GM21786 (cell line): ENCODE measurements at regions not wholly inside any gene's neighbourhood (a gene's known extent, or its start where the extent isn't known, plus 50 kb on each side); places are given as distances from the start of the nearest gene placed in this dataset.
"Not testable (repeated sequence)": the region's sequence is repeated elsewhere in the genome, so short reads cannot be mapped to it uniquely, and the experiment has no call there.

ENCODE experiments used
- ATAC-seq: cut with Tn5 transposase; IDR thresholded peaks from one replicate; pipeline ENCODE4 v1.9.1; 2021; ENCODE audit not compliant: unreplicated experiment

DNA sequence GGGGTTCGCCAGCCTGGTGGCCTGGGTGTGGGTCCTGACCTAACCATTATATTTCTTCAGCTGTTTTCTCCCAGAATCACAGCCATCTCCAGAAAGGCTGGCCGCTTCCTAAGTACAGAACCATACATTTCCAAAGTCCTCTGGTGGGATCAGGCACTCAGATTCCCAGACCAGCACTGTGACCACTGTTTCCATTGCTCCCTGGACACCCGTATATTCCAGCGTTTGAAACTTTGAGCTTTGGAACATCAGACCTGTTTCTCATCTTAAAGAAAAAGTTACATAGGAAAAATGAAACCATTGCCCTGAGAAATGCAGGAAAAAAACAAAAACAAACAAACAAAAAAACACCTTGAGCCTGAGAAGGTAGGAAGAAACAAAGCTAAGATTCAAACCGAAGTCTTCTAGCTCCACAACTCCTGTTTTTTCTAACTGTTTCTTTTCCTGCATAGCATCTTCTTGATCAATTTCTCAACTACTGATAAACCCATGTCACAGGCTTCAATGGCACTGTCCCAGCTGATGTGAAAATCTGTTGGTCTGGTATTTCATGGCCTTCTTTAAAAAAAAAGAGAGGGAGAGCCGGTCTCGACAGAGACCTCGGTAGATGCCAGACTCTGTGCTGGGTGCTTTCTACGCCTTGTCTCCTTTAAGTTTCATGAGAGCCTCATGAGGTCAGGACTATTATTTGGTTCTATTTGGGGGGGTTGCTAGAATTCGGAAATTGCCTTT is 221.3 kb downstream of the TOMM20 start:
- ATAC-seq, result no peak

DNA sequence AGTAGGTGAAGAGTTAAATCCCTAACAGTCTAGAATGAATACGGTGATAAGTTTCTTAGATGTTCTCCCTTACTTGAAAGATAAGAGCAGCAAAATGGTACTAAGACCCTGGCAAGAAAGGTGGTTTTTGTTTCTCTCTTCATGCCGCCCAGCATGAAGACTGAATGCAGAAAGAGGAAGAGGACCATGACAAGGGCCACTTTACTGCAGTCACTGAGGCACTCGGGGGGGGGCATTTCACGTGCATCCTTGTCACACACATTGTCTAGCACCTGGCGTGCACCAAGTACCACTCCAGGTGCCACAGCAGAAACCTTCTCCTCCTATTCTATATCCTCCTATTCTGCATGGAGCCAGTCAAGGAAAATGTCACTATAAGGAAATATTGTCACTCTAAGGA is 222.0 kb downstream of the TOMM20 start:
- ATAC-seq, result no peak

DNA sequence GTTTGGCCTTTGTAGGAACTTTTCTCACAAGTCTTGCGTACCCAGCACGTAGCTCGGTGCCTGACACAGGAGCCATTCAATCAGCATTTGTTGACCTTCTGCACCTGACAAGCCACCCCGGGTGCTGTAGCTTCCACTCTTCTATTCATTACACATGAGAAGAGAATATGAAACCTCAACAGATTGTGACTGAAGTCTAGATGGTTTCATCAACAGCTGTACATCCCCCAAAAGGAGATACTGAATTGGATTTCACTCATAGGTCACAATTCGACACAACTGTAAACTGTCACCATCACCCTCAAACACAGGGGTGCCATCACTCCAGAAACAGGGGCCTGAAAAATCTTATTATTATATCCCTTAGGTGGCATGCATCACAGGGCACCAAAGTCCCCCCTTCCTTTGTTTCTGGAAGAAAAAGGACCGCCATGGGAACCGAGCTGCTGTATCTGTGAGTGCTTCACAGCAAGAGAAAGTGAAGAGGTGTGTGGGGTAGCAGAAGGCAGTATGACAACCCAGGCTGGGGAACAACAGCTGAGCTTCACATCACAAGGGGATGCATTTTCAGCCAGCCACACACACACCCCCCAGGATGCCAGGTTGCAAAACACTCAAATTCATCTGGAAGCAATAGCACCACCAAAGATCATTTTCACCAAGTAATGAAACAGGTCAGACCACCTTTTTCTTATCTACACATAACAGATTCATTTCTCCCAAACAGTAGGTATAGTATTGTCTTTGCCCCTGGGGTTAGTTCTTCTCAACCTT is 225.7 kb downstream of the TOMM20 start:
- ATAC-seq, result no peak

DNA sequence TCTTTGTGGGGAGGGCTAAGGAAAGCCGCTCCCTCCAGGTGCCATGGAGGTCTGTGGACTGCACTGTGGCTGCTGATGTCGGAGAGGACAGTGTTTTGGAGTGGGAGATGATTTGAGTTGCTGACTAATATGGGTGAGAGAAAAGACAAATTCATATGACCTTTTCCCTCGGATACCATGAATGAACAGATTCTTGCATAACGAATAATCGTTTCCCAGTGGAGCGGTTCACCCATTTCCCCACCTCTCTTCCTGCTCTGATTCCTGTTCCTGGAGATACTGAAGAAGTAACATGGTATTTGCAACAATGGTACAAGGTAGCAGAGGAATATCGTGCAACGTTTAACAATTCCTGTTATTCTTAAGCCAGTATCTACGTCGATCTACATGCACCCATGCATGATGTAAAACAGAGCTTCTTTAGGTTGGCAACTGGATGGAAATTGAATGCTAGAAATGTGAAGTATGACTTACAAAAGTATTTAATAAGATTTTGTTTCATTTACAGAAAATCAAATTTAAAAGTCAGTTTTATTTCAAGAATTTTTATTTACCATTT is 227.1 kb downstream of the TOMM20 start:
- no peak for ATAC-seq

DNA sequence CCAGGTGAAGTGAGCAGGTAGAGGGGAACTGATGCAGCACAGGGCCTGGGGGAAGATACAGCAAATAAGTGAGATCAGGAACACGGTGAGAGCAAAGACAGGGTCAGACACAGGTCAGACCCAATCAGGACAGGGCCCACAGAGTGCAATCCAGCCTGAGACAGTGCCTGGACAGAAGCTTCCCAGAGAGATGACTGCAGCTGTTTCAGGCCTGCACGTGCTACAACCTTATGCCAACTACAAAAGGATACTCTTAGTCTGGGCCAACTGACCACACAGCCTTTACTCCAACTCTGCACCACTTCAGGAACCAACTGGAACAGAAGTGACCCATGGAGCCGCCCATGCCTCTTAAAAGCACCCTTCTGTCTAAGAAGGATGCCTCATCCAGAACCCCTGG is 228.0 kb downstream of the TOMM20 start:
- no peak for ATAC-seq

DNA sequence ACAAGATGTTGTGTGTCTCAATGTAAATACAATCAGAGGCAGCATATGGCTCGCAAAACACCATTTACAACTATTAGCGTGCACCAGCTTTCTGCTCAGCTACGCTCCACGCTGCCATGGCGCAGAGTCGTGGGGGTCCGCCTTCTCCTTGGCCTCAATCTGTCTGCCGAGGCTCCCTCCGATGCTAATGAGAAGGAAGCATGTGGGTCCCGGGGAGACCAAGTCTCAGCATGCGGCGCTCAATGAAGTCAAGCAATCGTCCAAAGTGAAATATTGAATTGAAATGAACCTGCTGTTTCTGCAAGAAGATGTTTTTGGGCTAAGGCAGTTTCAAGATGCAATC is 228.9 kb downstream of the TOMM20 start:
- ATAC-seq, result no peak

DNA sequence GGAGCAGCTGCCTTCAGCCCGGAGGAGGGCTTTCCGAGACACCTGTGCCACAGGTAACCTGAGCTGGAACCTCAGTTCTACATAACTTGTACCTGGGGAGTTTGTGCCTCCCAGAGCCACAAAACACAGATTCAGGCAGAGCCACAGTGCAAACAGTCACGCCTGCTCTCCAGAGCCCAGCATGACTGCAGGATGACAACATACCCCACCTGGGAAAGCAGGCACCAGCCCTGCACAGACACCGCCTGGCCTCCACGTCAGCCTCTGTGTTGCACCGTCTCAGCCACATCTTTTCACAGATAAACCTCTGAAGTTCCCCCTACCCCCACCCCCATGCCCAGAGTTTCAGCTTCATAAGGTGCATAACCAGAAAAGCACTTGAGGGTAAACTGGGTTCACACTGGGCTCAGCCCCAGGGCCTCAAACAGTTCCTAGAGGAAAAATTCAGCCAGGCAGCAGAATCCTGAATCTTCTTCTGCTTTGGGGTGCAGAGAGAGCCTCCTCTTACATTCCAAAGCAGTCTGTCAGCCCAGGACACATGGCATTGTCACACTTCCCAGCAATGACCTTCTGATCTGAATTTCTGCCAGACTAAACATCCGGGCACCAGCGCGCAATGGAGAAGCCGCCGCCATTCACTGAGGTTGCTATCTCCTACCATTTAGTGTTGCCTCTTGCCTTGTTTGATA is 229.5 kb downstream of the TOMM20 start:
- no peak for ATAC-seq

DNA sequence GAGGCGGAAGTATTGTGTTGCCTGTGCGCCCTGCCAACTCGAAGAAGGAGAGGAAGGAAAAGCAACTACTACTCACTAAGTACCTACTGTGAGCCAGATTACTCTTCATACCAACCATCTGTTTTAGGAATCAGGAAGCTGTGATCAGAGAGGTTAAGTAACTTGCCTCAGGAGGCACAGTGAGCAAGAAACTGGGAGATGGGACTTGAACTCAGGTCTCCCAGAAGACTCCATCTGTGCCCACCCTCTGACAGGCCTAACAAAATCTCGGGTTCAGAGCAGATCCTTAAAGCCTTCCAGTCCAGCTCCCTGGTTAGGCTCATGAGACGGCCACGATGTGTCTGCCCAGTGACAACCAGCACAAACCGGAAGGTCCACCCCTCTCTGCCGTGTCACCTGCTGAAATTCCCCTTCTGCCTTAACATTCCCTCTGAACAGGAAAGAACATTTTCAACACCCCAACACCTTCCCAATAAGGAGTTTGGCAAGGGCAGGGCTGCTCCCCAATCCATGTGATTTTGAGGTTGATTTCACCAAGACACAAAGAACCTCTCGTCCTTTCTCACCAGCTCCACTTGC is 230.1 kb downstream of the TOMM20 start:
- ATAC-seq, result no peak

DNA sequence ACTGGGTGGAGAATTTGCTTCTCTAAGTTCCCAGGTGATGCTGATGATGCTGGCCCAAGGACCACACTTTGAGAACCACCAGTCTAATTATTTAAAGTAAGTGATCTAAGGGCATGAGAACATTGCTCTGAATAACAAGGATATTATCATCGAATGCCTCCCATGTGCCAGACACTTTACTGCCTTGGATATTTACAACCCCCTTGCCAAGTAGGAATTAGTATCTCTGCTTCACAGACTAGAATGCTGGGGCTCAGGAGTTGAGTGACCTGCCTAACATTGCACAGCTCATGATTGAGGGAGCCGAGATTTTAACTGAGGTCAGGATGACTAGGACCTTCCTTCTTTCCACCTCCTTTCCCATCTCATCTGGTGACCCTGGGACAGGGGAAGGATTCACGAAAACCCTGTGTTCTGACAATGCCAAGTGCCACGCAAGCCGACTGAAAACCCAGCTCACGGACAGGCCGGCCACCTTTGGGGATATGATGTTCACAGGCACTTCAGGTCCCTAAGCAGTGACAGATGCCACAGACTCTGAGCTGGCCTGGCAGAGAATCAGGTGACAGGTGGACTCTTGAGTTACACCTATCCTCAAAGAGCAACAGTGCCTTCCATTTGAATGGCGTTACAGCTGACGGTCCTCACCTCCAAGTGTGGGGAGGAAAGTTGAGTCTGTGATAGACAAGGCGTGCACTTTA is 230.7 kb downstream of the TOMM20 start:
- ATAC-seq, result no peak

DNA sequence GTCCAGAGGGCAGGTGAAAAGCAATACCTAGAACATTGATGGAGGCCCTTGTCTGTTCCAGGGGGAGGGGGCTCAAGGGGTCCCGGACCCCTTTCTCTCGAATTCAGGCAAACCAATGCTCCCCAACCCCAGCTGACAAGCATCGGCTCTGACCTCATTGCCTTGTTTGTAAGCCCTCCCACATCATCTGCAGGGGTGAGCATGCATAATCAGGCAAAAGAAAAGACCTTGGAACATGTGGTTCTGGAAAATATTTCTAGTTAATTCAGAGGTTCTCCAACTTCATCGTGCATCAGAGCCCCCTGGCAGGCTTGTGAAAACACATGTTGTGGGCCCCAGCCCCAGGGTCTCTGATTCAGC is 231.3 kb downstream of the TOMM20 start:
- ATAC-seq, result no peak

DNA sequence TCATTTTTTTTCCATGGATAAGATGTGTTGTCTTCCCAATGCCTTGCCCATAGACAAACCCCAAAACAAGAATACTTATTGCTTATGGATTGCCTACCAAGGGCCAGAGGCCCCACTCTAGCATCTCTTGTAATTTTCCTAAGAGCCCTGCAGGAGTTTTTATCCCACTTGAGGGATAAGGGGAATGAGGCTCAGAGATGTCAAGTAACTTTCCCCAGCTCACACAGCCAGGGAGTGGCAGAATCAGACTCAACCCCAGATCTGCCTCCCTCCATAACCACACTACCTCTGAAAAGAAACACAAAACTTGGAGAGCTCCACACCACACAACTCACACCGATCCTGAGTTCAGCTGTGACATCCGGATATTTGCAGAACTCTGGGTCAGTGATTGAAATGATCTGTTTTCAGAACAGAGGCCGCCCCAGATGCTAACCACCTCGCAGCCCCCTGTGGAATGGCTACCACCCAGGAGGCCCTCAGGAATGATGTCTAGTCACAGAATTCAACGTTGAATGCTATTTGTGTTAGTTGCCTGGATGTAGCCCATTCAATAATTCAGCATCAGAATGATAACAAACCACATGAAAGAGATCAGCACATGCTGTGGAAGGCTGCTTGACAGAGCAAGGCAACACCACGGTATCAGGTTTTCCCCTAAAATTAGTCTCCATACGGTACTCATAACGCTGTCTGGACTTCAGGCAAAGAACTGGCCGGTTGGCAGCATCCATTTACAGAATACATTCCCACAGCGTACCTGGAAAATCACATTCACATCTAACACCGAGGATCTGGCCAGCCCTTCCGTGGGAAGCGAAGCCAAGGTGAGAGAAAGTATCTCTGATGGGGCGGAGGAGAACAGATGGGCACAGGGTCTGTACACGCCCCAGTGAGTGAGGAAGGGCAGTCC is 231.9 kb downstream of the TOMM20 start:
- ATAC-seq, result no peak

DNA sequence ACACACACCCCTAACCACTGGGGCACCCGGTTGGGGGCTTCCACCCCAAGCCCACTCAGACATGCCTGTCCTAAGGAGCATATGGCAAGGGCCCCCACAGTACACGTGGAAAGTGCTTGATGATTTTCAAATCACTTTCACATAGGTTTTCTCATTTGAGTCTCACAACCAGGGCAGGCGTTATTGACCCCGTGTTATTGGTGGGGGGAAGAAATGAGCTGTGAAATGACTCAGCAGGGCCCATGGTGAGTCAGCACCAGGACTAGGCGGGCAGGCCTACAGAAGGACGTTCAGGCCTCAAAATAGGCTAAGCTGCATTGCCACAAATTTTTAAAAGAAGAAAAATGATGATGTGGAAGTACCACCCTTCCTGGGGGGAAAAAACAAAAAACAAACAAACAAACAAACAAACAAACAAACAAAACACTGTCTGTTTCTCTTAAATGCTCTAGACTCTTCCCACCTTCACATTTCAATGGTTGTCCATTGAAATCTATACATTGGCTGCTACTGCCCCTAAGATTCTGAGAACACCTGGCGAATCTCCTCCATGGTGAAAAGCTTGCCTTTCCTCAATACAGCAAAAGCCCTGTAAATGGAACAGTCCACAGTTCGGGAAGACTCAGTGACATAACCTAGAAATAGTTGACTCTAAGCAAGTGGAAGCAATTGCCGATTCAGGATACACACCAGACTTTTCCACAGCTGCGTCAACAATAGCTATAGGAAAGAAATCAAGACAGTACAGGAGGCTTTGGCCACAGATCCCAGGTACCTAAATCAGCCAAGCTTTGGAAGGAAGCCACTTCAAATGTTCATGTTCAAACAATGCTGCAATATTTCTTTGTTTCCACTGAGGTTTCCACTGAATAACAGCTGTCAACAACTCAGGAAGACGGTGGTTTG is 234.7 kb downstream of the TOMM20 start:
- ATAC-seq, result peak; percentile 48

DNA sequence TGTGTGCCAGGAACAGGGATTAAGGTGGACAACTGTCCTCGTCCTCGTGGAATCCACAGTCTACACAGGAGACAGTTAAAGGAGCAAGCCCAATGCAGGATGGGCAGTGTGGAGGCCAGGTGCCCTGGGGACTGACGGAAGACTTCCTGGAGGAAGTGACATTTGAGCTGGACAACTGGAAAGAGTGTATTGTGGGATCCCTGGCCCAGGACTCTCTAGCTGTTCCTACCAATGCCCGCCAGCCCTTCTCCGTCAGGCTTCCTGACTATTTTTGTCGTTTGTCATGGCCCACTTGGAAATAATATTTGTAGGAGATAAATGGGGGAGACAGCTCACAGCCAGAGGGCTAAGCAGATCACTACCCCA is 235.3 kb downstream of the TOMM20 start:
- ATAC-seq, result no peak

DNA sequence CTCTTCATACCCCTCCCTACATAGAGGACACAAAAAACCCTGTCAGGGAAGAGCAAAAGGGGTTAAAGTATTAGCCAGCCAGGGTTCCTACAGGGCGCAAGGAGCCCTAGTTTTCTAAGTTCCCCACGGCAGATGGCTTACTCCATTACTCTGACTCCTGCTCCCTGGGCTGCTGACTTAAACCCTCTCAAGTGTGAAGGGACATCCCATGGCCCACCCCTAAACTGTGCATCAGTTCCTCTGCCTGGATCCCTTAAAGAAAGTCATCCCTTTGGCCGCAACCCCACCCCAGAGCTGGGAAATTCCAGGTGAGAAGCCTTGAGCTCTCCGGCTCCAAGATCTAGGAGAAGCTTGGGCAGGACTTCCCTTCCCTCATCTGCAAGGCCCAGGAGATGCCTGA is 236.0 kb downstream of the TOMM20 start:
- ATAC-seq, result no peak

DNA sequence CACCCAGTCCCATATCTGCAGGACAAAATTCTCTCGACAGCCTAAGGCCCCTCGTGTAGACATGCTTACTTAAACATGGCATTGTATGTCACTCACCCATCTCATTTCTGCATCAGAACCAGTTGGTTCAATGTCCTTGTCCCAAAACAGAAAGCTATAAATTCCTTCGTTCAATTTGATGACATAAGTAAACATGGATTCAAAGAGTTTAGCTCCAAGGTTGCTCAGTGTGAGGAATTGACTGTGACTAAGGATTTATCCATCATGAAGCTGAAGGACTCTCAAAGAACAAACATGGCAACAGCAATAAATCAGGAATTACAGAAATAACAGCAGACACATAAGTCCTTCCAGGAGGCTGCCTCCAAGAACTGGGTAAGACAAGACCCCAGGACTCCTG is 237.2 kb downstream of the TOMM20 start:
- no peak for ATAC-seq

DNA sequence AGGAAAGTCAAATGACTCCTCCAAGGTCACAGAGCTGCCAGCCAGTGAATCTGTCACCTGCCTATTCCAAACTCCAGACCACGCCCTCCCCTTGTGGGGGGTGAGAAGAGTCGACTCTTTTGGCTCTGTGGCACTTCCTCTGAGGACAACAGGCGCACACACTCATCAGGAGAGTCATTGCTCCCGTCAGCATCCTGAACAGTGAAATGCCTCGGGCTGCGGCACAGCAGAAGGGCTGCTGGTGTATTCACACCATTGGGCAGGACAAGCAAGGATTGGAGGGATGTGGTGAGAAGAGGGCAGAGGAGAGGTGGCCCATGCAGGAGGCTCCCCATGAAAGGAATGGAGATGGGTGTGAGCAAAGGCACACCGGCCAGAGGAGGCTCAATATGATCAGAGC is 239.0 kb downstream of the TOMM20 start:
- ATAC-seq, result no peak

DNA sequence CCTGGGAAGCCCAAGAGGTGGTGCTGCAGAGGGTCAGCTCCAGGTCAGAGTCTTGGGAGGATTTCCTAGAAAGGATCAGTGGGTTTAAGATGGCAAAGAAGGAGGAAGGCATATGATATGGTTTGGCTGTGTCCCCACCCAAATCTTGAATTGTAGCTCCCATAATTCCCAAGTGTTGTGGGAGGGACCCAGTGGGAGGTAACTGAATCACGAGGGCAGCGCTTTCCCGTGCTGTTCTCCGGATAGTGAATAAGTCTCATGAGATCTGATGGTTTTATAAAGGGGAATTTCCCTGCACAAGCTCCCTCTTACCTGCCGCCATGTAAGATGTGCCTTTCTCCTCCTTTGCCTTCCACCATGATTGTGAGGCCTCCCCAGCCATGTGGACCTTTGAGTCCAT is 240.4 kb downstream of the TOMM20 start:
- ATAC-seq, result not testable (repeated sequence)

DNA sequence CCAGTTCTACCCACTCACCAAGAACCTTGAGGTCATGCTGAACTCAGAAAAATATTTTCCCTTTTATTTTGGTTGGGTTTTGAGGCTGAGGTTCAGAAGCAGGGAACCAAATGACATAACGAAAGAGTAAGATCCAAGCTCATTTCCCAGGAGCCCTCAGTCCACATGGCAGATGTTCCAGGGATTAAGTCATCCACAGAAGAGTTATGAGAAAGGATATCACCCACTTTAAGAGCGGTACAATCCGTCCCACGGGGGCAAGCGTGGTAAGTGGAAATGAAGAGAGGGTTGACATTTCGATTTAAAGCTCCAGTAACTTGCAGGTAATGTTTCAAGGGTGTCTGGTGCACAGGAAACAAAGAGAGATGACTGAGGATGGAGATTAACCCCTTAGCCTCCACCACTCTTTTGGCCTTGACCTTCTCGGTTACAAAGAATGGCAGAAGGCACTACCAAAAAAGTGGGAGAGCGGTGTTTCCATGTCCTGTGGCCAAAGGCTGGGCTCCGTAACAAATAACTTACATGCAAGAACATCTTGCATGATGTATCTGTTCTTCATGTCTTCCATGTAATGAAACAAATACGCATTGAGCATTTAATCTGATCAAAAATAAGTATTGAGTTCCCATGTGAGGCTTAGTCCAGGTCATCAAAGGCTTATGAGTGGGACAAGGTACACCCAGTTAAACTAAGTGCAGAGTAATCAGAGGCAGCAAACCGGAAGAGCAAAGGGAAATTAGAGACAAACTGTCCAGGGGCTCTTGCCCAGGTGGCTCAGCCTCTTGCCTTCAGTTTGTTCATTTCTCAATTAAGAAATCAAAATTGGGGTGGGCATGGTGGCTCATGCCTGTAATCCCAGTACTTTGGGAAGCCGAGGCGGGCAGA is 241.4 kb downstream of the TOMM20 start:
- no peak for ATAC-seq
